Nephron (organoid): ENCODE measurements at regions not wholly inside any gene's neighbourhood (a gene's known extent, or its start where the extent isn't known, plus 50 kb on each side); places are given as distances from the start of the nearest gene placed in this dataset.

Source experiments
- H3K27ac Mint-ChIP-seq, 3 experiments: 2 replicates each; pipeline ENCODE4 v1.8.0; 2020; ENCODE audit warnings: mixed read lengths in 3 of 3, mild to moderate bottlenecking in 2 of 3, moderate library complexity in 1 of 3
- H3K27me3 Mint-ChIP-seq: 2 replicates; pipeline ENCODE4 v1.8.0; 2021; ENCODE audit warnings: low read depth, mild to moderate bottlenecking, moderate library complexity, mixed read lengths
- H3K36me3 Mint-ChIP-seq: 2 replicates; pipeline ENCODE4 v1.8.0; 2020; ENCODE audit warnings: low read depth, mixed read lengths
- H3K4me1 Mint-ChIP-seq: 2 replicates; pipeline ENCODE4 v1.8.0; 2020; ENCODE audit warnings: mixed read lengths
- H3K4me3 Mint-ChIP-seq, 3 experiments: 2 replicates each; pipeline ENCODE4 v1.8.0; 2020; ENCODE audit warnings: mild to moderate bottlenecking in 3 of 3, mixed read lengths in 3 of 3, moderate library complexity in 2 of 3
- H3K9me3 Mint-ChIP-seq: 2 replicates; pipeline ENCODE4 v1.8.0; 2020; ENCODE audit warnings: mixed read lengths
- CTCF ChIP-seq, 3 experiments: fragments of 200-600 bp; sonication (generic); IDR thresholded peaks; one replicate each; pipeline ENCODE4 v1.5.0; 2021; ENCODE audit warnings: antibody characterized with exemption in 3 of 3; ENCODE audit not compliant: unreplicated experiment in 3 of 3

DNA sequence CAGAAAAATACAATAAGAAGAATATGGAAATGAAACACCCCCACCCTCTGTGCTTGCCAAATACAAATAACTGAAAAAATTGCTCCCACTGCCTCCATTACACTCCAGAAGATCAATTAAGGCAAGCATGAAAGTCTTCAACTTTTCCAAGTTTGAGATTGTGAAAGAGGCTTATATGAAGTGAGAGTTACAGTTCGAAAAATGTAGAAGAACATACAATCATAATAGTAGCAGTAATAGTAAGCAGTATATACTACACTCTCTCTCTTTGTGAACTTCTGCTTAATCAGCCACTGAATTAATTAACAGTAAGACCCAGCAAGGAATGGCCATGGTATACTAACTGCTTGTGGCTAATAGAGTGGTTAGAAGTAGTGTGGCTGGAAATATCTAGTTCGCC is 923.2 kb downstream of the RPA4 start:
- H3K27ac Mint-ChIP-seq, result no peak overlapping the region
- no peak overlapping the region for H3K4me3 Mint-ChIP-seq

GRCh38 chrX:97820170-97820569 is 936.5 kb downstream of the RPA4 start:
- TF ChIP-seq CTCF (IDR thresholded peaks at IDR 0.05; ENCODE audit: unreplicated experiment in 3 of 3), result no peak
- Mint-ChIP-seq H3K27ac (no peak overlapping the region), H3K9me3 (peaks cover 5% of the 10 kb centered on the region), H3K4me3 (no peak overlapping the region), H3K4me1 (no peaks in the 10 kb centered on the region), H3K36me3 (no peaks in the 10 kb centered on the region), H3K27me3 (no peaks in the 10 kb centered on the region)

More for the DNA sequence above, 923.2 kb downstream of the RPA4 start:
- no peak for TF ChIP-seq CTCF (IDR thresholded peaks at IDR 0.05; ENCODE audit: unreplicated experiment in 3 of 3)
- H3K4me1 Mint-ChIP-seq, result no peaks in the 10 kb centered on the region
- no peaks in the 10 kb centered on the region for H3K27me3 Mint-ChIP-seq
- H3K36me3 Mint-ChIP-seq, result no peaks in the 10 kb centered on the region
- H3K9me3 Mint-ChIP-seq, result peaks cover 14% of the 10 kb centered on the region

DNA sequence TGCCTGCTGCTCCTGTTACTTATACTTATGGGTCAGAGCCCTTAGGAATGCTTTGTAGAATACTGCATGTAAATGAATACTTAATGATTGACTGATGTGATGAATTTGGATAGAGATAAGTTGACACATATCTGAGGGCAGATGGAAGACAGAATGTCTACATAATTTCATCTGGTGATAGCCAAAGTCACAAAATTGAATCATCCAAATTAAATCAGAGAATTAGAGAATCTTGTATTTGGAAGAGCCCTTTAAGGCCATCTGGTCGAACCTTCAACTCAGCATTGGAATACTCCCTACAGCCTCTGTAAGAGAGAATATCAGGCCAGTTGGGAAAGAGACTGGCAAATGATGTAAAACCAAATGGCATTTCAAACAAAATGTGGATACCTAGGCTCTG is 944.8 kb downstream of the RPA4 start:
- no peak for TF ChIP-seq CTCF (IDR thresholded peaks at IDR 0.05; ENCODE audit: unreplicated experiment in 3 of 3)
- Mint-ChIP-seq H3K9me3 (no peaks in the 10 kb centered on the region), H3K4me3 (no peak overlapping the region), H3K4me1 (no peaks in the 10 kb centered on the region), H3K36me3 (no peaks in the 10 kb centered on the region), H3K27ac (no peak overlapping the region), H3K27me3 (no peaks in the 10 kb centered on the region)

- no peaks in the 10 kb centered on the region for H3K4me1 Mint-ChIP-seq
Measured at GRCh38 chrX:97835969-97836368, 952.3 kb downstream of the RPA4 start.

GRCh38 chrX:97841544-97842179 is 958.0 kb downstream of the RPA4 start:
- no peaks in the 10 kb centered on the region for H3K27me3 Mint-ChIP-seq
- peaks cover 14% of the 10 kb centered on the region for H3K36me3 Mint-ChIP-seq
- H3K9me3 Mint-ChIP-seq, result peaks cover 36% of the 10 kb centered on the region
- H3K4me1 Mint-ChIP-seq, result no peaks in the 10 kb centered on the region
- H3K4me3 Mint-ChIP-seq, result no peak overlapping the region
- no peak overlapping the region for H3K27ac Mint-ChIP-seq
- TF ChIP-seq CTCF (IDR thresholded peaks at IDR 0.05; ENCODE audit: unreplicated experiment in 3 of 3), result no peak

More at GRCh38 chrX:97835969-97836368, 952.3 kb downstream of the RPA4 start:
- no peak overlapping the region for H3K27ac Mint-ChIP-seq
- H3K4me3 Mint-ChIP-seq, result no peak overlapping the region
- no peaks in the 10 kb centered on the region for H3K36me3 Mint-ChIP-seq
- no peaks in the 10 kb centered on the region for H3K27me3 Mint-ChIP-seq
- no peaks in the 10 kb centered on the region for H3K9me3 Mint-ChIP-seq
- no peak for TF ChIP-seq CTCF (IDR thresholded peaks at IDR 0.05; ENCODE audit: unreplicated experiment in 3 of 3)

- Mint-ChIP-seq H3K9me3 (peaks cover 41% of the 10 kb centered on the region), H3K27me3 (no peaks in the 10 kb centered on the region), H3K4me1 (no peaks in the 10 kb centered on the region), H3K36me3 (peaks cover 14% of the 10 kb centered on the region), H3K27ac (no peak overlapping the region), H3K4me3 (no peak overlapping the region)
- no peak for TF ChIP-seq CTCF (IDR thresholded peaks at IDR 0.05; ENCODE audit: unreplicated experiment in 3 of 3)
Measured at GRCh38 chrX:97842468-97843199, 958.9 kb downstream of the RPA4 start.
